Panc1 (cell line): ENCODE measurements at regions not wholly inside any gene's neighbourhood (a gene's known extent, or its start where the extent isn't known, plus 50 kb on each side); places are given as distances from the start of the nearest gene placed in this dataset.

Experiments
- POLR2AphosphoS5 ChIP-seq: IDR thresholded peaks from 2 replicates; pipeline ENCODE4 v1.6.1; 2012; ENCODE audit warnings: mild to moderate bottlenecking, low read depth, low read length, moderate library complexity
- SIN3A ChIP-seq: IDR thresholded peaks from 2 replicates; pipeline ENCODE4 v1.6.1; 2012; ENCODE audit warnings: low read depth, mild to moderate bottlenecking, low read length, moderate library complexity, borderline replicate concordance; ENCODE audit not compliant: insufficient read depth
- TCF7L2 ChIP-seq: IDR thresholded peaks from 2 replicates; pipeline ENCODE4 v1.6.1; 2011; ENCODE audit warnings: mild to moderate bottlenecking, low read depth, low read length, inconsistent platforms
- TF ChIP-seq, protein P1 (sequence below): fragments of 450-650 bp; IDR thresholded peaks from 2 replicates; pipeline ENCODE4 v1.5.1; 2017; ENCODE audit warnings: mild to moderate bottlenecking
- TF ChIP-seq, protein P2 (sequence below), 2 experiments: IDR thresholded peaks; 2 replicates each; pipeline ENCODE4 v1.6.1; 2011 to 2012; ENCODE audit warnings: low read depth in 2 of 2, control low read depth in 1 of 2, low read length in 1 of 2, mild to moderate bottlenecking in 1 of 2, moderate library complexity in 1 of 2; ENCODE audit not compliant: insufficient read depth in 1 of 2

DNA sequence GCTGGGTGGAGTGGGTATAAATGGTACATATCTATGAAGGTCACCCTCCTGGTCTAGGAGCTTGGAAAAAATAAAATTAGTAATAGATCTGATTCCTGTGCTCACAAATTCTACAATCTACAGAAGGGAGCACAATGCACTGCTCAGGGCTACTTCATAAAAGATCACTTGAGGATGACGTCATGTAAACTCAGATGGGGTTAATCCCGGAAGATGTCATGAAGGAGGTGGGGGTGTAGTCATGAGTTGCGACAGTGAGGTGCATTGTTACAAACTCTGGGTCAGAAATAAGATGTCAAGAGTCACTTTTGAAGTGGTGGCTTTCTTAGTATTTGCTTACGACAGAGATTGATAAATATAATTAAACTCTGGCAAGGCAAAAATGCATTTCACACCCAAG, 68.2 kb downstream of the LHX9 start:
- TF ChIP-seq, protein P1, sequence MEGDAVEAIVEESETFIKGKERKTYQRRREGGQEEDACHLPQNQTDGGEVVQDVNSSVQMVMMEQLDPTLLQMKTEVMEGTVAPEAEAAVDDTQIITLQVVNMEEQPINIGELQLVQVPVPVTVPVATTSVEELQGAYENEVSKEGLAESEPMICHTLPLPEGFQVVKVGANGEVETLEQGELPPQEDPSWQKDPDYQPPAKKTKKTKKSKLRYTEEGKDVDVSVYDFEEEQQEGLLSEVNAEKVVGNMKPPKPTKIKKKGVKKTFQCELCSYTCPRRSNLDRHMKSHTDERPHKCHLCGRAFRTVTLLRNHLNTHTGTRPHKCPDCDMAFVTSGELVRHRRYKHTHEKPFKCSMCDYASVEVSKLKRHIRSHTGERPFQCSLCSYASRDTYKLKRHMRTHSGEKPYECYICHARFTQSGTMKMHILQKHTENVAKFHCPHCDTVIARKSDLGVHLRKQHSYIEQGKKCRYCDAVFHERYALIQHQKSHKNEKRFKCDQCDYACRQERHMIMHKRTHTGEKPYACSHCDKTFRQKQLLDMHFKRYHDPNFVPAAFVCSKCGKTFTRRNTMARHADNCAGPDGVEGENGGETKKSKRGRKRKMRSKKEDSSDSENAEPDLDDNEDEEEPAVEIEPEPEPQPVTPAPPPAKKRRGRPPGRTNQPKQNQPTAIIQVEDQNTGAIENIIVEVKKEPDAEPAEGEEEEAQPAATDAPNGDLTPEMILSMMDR = no peak
- TF ChIP-seq, protein P2, sequence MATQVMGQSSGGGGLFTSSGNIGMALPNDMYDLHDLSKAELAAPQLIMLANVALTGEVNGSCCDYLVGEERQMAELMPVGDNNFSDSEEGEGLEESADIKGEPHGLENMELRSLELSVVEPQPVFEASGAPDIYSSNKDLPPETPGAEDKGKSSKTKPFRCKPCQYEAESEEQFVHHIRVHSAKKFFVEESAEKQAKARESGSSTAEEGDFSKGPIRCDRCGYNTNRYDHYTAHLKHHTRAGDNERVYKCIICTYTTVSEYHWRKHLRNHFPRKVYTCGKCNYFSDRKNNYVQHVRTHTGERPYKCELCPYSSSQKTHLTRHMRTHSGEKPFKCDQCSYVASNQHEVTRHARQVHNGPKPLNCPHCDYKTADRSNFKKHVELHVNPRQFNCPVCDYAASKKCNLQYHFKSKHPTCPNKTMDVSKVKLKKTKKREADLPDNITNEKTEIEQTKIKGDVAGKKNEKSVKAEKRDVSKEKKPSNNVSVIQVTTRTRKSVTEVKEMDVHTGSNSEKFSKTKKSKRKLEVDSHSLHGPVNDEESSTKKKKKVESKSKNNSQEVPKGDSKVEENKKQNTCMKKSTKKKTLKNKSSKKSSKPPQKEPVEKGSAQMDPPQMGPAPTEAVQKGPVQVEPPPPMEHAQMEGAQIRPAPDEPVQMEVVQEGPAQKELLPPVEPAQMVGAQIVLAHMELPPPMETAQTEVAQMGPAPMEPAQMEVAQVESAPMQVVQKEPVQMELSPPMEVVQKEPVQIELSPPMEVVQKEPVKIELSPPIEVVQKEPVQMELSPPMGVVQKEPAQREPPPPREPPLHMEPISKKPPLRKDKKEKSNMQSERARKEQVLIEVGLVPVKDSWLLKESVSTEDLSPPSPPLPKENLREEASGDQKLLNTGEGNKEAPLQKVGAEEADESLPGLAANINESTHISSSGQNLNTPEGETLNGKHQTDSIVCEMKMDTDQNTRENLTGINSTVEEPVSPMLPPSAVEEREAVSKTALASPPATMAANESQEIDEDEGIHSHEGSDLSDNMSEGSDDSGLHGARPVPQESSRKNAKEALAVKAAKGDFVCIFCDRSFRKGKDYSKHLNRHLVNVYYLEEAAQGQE (IDR thresholded peaks at IDR 0.05; ENCODE audit: insufficient read depth in 1 of 2, low read depth in 2 of 2, low read length in 1 of 2) = no peak
- no peak for TF ChIP-seq SIN3A
- no peak for TF ChIP-seq POLR2AphosphoS5
- TF ChIP-seq TCF7L2 = no peak
